MCF 10A (cell line): ENCODE measurements at regions not wholly inside any gene's neighbourhood (a gene's known extent, or its start where the extent isn't known, plus 50 kb on each side); places are given as distances from the start of the nearest gene placed in this dataset.
"Not testable (repeated sequence)": the region's sequence is repeated elsewhere in the genome, so short reads cannot be mapped to it uniquely, and the experiment has no call there.

Source experiments
- BruUV-seq: library from RNA; stranded (reverse); fragments of 400-500 nt; replicated peaks from 2 replicates; lab custom pipeline; 2021; lab: Mats Ljungman, UMichigan
- CTCF ChIA-PET: fragments of 300-600 bp; sonication (Branson Sonifier 250); formaldehyde crosslinking; extraction: SDS; loops from one replicate; lab custom pipeline; 2021; ENCODE audit warnings: antibody characterized with exemption, inconsistent platforms; lab: Yijun Ruan, JAX
- POLR2A ChIA-PET: fragments of 300-600, 350-650 bp; sonication (Branson Sonifier 250); formaldehyde crosslinking; extraction: SDS; loops from one replicate; lab custom pipeline; 2020; ENCODE audit warnings: antibody characterized with exemption, inconsistent platforms; lab: Yijun Ruan, JAX
- DNase-seq: peaks from one replicate; pipeline ENCODE4 v3.0.0-alpha.2; 2018; ENCODE audit not compliant: unreplicated experiment
- H3K27ac Mint-ChIP-seq: one replicate; pipeline ENCODE4 v1.8.0; 2022; ENCODE audit warnings: mild to moderate bottlenecking, low read depth, mixed read lengths; ENCODE audit not compliant: unreplicated experiment
- H3K27me3 Mint-ChIP-seq: one replicate; pipeline ENCODE4 v1.8.0; 2022; ENCODE audit warnings: mixed read lengths; ENCODE audit not compliant: insufficient read depth, unreplicated experiment
- H3K36me3 Mint-ChIP-seq: one replicate; pipeline ENCODE4 v1.8.0; 2022; ENCODE audit warnings: mild to moderate bottlenecking, moderate library complexity, mixed read lengths; ENCODE audit not compliant: insufficient read depth, unreplicated experiment
- H3K4me1 Mint-ChIP-seq: one replicate; pipeline ENCODE4 v1.8.0; 2022; ENCODE audit warnings: mixed read lengths; ENCODE audit not compliant: insufficient read depth, unreplicated experiment
- H3K4me3 Mint-ChIP-seq: one replicate; pipeline ENCODE4 v1.8.0; 2022; ENCODE audit warnings: mild to moderate bottlenecking, moderate library complexity, mixed read lengths; ENCODE audit not compliant: unreplicated experiment
- H3K9me3 Mint-ChIP-seq: one replicate; pipeline ENCODE4 v1.8.0; 2022; ENCODE audit warnings: mixed read lengths; ENCODE audit not compliant: unreplicated experiment
- intact Hi-C: fragments of 100-400 bp; cut with micrococcal nuclease; formaldehyde crosslinking; loops from 2 replicates; pipeline ENCODE4 v1.14.1; 2022
- TF ChIP-seq, protein P1 (sequence below): fragments of 200-600 bp; IDR thresholded peaks from one replicate; pipeline ENCODE4 v1.8.0; 2022; ENCODE audit warnings: antibody characterized with exemption, mild to moderate bottlenecking; ENCODE audit not compliant: unreplicated experiment

DNA sequence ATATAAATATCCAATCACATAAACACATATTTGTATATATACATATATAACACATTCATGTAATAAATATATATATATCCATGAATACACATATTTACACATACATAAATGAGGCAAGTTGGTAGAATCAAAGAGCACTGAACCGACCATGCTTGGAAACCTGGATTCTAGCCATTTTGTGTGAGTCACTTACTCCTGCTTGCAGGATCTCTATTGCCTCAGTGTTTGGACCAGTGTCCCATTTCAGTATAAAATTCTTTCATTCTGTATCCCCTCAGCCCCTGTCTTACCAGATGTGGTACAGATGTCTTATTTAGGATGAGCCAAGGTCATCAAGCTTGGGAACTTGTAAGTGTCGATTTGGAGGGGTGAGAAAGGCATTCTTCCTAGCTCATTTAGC lies 391.4 kb upstream of the FRG2C start:
- peak; percentile 41 for DNase-seq
- TF ChIP-seq, protein P1, sequence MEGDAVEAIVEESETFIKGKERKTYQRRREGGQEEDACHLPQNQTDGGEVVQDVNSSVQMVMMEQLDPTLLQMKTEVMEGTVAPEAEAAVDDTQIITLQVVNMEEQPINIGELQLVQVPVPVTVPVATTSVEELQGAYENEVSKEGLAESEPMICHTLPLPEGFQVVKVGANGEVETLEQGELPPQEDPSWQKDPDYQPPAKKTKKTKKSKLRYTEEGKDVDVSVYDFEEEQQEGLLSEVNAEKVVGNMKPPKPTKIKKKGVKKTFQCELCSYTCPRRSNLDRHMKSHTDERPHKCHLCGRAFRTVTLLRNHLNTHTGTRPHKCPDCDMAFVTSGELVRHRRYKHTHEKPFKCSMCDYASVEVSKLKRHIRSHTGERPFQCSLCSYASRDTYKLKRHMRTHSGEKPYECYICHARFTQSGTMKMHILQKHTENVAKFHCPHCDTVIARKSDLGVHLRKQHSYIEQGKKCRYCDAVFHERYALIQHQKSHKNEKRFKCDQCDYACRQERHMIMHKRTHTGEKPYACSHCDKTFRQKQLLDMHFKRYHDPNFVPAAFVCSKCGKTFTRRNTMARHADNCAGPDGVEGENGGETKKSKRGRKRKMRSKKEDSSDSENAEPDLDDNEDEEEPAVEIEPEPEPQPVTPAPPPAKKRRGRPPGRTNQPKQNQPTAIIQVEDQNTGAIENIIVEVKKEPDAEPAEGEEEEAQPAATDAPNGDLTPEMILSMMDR, result no peak
- Mint-ChIP-seq H3K36me3 (no peaks in the 10 kb centered on the region), H3K27me3 (no peaks in the 10 kb centered on the region), H3K9me3 (peaks cover 5% of the 10 kb centered on the region), H3K27ac (no peak overlapping the region), H3K4me1 (no peaks in the 10 kb centered on the region), H3K4me3 (no peak overlapping the region)
- intact Hi-C loops, result no loop called here
- BruUV-seq, result no TSS peak
- CTCF ChIA-PET, result interaction anchor here (0.6 to 1.3 kb wide), 7 partner anchors 10 to 1695 kb away, joined by 3 to 5 read pairs (median 4); no protein-coding TSS in a partner anchor
- POLR2A ChIA-PET, result interaction anchor here (0.7 kb wide), 1 partner anchor 298 kb away, joined by 3 read pairs; no protein-coding TSS in a partner anchor

DNA sequence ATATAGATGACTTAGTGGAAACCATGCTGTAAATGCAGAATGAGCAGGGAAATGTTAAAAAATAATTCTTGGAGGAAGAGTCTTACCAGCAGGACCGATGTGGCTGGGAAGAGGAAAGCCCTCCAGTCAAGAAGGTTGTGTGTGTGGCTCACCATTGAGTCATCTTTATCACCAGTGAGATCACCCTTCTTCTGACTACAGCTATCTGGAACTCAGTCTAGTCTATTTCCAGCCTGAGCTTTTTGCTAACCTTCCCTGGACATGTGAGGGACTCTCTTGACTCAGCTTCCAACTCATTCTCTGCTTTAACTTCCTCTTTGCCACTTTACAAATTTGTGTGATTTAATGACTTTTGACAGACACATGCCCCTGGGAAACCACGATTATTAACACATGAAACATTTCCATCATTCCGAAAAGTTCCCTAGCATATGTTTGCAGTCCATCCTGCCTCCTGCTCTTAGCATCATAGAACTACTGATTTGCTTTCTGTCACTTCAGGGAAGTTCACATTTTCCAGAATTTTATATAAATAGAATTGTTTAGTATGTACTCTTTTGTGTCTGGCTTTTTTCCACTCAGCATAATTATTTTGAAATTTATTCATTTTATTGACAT lies 378.5 kb upstream of the FRG2C start:
- intact Hi-C loops, POLR2A ChIA-PET, H3K4me3 Mint-ChIP-seq, H3K27ac Mint-ChIP-seq, H3K4me1 Mint-ChIP-seq, H3K36me3 Mint-ChIP-seq, H3K27me3 Mint-ChIP-seq, BruUV-seq, CTCF ChIA-PET: not testable (repeated sequence)
- DNase-seq, result peak; percentile 11
- peaks cover 21% of the 10 kb centered on the region for H3K9me3 Mint-ChIP-seq

DNA sequence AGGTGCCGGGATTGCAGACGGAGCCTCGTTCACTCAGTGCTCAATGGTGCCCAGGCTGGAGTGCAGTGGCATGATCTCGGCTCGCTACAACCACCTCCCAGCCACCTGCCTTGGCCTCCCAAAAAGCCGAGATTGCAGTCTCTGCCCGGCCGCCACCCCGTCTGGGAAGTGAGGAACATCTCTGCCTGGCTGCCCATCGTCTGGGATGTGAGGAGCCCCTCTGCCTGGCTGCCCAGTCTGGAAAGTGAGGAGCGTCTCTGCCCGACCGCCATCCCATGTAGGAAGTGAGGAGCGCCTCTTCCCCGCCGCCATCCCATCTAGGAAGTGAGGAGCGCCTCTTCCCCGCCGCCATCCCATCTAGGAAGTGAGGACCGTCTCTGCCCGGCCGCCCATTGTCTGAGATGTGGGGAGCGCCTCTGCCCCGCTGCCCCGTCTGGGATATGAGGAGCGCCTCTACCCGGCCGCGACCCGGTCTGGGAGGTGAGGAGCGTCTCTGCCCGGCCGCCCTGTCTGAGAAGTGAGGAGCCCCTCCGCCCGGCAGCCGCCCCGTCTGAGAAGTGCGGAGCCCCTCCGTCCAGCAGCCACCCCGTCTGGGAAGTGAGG lies 375.1 kb upstream of the FRG2C start:
- DNase-seq, CTCF ChIA-PET, H3K27ac Mint-ChIP-seq, intact Hi-C loops, H3K27me3 Mint-ChIP-seq, H3K4me1 Mint-ChIP-seq, POLR2A ChIA-PET, H3K4me3 Mint-ChIP-seq, H3K36me3 Mint-ChIP-seq, BruUV-seq: not testable (repeated sequence)
- H3K9me3 Mint-ChIP-seq, result peaks cover 24% of the 10 kb centered on the region

DNA sequence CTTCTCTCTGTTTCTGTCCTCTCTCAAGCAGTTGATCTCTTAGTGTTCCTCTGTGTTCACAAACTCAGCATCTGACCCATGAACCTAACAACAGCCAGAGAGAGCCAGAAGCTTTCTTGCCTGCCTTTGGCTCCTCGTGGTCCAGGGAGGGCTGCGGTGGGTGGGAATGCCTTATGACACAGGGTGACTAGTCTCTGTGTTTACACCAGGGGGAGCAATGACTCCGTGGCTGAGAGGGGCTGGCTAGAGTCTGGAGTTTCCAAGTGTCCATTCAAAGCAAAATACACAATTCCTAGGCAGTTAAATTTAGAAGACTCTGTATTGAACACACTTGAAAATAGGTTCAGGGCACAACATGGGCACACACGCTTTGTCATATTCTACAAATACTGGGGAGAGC lies 370.0 kb upstream of the FRG2C start:
- H3K4me3 Mint-ChIP-seq, result no peak overlapping the region
- POLR2A ChIA-PET, result no interaction called here
- peak; percentile 10 for DNase-seq
- H3K36me3 Mint-ChIP-seq, result no peaks in the 10 kb centered on the region
- TF ChIP-seq, protein P1, result no peak
- intact Hi-C loops, result no loop called here
- peaks cover 41% of the 10 kb centered on the region for H3K9me3 Mint-ChIP-seq
- no peaks in the 10 kb centered on the region for H3K27me3 Mint-ChIP-seq
- CTCF ChIA-PET, result no interaction called here
- no peaks in the 10 kb centered on the region for H3K4me1 Mint-ChIP-seq
- no peak overlapping the region for H3K27ac Mint-ChIP-seq
- no TSS peak for BruUV-seq

DNA sequence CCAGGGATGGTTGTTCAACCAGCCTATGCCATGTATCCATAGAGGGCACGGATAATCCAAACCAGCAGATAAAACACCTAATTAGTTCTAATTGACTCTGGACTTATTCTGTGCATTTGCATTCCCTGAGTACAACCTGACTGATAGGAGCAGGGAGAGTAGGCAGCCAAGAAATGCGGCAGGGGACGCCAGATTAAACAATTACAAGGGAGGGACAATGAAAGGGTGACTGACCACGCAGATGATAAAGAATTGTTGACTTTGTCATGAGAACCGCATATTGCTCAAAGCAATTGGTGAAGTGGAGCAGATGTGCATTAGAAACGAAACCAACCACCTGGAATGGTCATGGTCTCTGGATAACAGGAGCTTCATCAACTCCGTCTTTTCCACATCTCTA lies 369.1 kb upstream of the FRG2C start:
- POLR2A ChIA-PET, result no interaction called here

More for the DNA sequence above, 369.1 kb upstream of the FRG2C start:
- H3K4me1 Mint-ChIP-seq, result no peaks in the 10 kb centered on the region
- H3K27me3 Mint-ChIP-seq, result no peaks in the 10 kb centered on the region
- H3K4me3 Mint-ChIP-seq, result no peak overlapping the region
- CTCF ChIA-PET, result no interaction called here
- H3K27ac Mint-ChIP-seq, result no peak overlapping the region
- BruUV-seq, result no TSS peak
- TF ChIP-seq, protein P1, result no peak
- intact Hi-C loops, result no loop called here
- no peaks in the 10 kb centered on the region for H3K36me3 Mint-ChIP-seq
- no peak for DNase-seq
- H3K9me3 Mint-ChIP-seq, result peaks cover 41% of the 10 kb centered on the region
